LoVo (cell line): ENCODE measurements at regions not wholly inside any gene's neighbourhood (a gene's known extent, or its start where the extent isn't known, plus 50 kb on each side); places are given as distances from the start of the nearest gene placed in this dataset.
"Not testable (repeated sequence)": the region's sequence is repeated elsewhere in the genome, so short reads cannot be mapped to it uniquely, and the experiment has no call there.

Experiments used
- DNase-seq: peaks from one replicate; pipeline ENCODE4 v3.0.0-alpha.2; 2016; ENCODE audit warnings: low spot score

DNA sequence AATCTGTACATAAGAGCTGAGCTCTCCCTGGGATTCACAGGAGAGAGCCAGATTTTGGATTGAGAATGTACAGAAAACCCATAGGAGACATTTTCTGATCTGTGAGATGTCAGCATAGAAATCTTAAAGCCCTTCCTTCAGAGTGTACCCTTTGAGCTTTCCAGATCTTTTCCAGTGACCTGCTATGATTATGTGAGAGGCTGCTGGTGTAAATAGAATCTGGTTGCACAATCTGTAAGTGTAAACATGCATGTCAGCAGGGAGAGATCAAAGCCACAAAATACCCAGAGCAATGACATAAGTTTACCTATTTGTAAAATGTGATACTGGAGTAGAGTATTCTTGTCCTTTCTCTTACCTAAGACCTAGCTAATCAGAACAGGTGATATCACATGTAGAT is 471.9 kb downstream of the FOXD4L5 start:
- not testable (repeated sequence) for DNase-seq

DNA sequence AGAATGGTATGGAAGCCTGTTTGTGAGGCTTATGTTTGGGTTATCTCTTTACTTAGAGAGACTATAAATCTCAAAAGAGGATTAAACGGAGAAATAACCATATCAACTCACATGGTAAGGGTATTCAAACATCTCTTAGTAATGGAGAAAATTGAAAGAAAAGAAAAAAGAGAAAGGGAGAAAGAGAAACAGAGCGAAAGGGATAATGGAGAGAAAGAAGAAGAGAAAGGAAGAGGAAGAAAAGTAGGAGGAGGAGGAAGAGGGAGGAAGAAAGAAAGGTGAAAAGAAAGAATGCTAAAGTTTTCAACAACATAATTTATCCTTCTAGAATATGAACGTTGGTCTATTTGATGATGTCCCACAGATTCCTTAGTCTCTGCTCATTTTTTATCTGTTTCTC is 506.3 kb downstream of the FOXD4L5 start:
- DNase-seq, result not testable (repeated sequence)

DNA sequence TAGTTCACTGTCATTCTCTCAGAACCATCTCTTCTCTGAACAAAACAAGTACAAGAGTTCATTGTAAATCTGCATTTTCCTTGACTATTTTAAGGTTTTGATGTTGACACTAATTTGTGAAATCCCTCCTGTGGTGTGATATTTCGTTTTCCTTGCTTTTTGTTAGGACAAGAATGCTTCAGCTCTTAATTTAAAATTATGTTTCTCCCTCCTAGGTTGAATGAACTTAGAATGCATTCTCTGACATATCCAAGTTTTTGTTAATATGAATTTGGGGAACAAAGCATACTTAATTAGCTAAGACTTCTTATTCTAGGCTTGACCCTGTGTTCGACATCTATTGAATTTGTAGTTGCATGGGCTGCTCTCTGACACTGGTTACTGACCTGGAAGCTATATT is 508.7 kb downstream of the FOXD4L5 start:
- DNase-seq, result not testable (repeated sequence)

DNA sequence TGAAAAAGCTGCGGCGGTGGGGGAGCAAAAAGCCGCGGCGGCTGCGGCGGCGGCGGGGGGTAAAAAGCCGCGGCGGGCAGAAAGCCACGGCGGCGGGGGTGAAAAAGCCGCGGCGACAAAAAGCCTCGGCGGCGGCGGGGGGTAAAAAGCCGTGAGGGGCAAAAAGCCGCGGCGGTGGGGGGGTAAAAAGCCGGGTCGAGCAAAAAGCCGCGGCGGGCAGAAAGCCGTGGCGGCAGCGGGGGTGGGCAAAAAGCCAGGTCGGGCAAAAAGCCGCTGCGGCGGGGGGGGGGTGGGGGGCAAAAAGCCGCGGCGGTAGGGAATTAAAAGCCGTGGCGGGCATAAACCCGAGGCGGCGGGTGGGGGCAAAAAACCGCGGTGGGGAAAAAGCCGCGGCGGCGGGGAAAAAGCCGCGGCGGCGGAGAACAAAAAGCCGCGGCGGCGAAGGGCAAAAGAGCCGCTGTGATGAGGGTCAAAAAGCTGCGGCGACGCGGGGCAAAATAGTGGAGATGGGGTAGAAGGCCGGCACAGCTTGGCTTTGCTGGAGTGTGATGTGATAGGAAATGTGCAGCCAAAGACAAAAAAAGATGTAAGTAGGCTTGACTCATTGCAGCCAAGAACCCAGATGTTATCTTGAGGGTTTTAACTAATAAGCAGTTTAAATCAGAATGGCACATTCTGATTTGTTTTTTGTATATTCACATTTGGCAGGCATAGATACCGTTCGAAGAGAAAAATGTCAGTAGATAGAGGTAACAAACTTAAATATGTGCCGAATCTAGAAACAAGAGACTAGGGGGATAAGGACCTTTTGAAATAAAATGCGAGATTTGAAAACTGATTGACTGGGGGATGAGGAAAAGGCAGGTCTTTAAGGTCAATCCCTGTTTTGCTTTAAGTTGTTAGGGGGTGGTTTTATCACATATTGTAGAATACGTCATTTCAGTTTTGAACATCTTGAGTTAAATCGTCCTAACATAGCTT is 509.9 kb downstream of the FOXD4L5 start:
- DNase-seq, result peak; percentile 1

DNA sequence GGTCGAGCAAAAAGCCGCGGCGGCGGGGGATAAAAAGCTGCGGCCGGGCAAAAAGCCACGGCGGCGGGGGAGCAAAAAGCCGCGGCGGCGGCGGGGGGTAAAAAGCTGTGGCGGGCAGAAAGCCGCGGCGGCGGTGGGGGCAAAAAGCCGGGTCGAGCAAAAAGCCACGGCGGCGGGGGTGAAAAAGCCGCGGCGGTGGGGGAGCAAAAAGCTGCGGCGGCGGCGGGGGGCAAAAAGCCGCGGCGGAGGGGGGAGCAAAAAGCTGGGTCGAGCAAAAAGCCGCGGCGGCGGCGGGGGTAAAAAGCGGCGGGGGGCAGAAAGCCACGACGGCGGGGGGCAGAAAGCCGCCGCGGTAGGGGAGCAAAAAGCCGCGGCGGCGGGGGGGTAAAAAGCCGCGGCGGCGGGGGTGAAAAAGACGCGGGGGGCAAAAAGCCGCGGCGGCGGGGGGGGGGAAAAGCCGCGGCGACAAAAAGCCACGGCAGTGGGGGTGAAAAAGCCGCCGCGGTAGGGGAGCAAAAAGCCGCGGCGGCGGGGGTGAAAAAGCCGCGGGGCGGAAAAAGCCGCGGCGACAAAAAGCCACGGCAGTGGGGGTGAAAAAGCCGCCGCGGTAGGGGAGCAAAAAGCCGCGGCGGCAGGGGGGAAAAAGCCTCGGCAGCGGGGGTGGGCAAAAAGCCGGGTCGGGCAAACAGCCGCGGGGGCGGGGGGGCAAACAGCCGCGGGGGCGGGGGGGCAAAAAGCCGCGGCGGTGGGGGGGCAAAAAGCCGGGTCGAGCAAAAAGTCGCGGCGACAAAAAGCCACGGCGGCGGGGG is 510.8 kb downstream of the FOXD4L5 start:
- not testable (repeated sequence) for DNase-seq

DNA sequence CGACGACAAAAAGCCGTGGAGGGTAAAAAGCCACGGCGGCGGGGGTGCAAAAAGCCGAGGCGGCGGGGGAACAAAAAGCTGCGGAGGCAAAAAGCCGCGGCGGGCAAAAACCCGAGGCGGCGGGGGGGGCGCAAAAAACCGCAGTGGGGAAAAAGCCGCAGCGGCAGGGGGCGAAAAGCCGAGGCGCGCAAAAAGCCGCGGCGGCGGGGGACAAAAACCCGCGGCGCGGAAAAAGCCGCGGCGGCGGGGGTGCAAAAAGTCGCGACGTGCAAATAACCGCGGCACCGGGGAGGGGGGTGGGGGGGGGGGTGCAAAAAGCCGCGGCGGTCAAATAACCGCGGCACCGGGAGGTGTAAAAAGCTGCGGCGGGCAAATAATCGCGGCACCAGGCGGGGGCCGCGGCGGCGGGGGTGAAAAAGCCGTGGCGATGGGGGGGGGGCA is 511.5 kb downstream of the FOXD4L5 start:
- DNase-seq, result no peak

DNA sequence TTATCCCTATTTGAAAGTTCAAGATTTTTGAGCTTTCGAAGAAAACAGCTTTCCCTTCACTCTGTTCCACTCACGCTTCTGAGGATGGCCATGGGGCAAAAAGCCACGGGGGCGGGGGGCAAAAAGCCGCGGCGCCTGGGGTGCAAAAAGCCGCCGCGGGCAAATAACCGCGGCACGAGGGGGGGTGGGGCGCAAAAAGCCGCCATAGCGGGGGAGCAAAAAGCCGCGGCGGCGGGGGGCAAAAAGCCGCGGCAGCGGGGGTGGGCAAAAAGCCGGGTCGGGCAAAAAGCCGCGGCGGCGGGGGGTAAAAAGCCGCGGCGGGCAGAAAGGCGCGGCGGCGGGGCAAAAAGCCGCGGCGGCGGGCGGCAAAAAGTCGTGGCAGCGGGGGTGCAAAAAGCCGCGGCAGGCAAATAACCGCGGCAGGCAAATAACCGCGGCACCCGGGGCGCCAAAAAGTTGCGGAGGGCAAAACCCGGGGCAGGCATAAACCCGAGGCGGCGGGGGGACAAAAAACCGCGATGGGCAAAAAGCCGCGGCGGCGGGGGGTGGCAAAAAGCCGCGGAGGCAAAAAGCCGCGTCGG is 512.2 kb downstream of the FOXD4L5 start:
- DNase-seq, result not testable (repeated sequence)

DNA sequence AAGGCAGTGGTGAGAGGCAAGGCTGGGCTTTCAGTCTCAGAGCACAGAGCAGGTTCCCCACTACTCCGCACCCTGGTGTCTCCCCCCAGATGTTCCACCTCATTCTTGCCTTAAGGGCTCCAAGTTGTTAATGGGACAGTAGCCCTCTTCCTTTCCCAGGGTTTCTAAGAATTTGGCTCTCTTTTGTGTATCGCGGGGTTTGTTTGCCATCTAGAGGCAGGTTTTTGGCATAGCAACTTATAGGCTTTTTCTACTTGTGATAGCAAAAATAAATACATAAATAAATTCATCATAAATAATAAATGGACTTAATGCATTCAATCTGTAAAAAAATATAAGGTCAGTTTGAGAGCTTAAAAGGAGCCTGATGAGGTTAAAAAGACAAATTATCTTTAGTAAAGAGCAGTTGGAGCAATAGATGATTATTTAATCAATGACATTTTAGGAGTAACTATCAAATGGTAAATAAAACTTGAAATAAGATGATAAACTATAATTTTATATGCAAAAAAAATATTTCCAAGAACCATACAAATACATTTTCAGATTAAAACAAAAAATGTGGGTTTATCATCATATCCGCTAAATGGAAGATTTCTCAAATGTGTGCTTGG is 512.8 kb downstream of the FOXD4L5 start:
- not testable (repeated sequence) for DNase-seq
